HG02642 (cell line): ENCODE measurements at regions not wholly inside any gene's neighbourhood (a gene's known extent, or its start where the extent isn't known, plus 50 kb on each side); places are given as distances from the start of the nearest gene placed in this dataset.
"Not testable (repeated sequence)": the region's sequence is repeated elsewhere in the genome, so short reads cannot be mapped to it uniquely, and the experiment has no call there.

Source experiments
- ATAC-seq: cut with Tn5 transposase; IDR thresholded peaks from one replicate; pipeline ENCODE4 v1.9.1; 2021; ENCODE audit warnings: mild to moderate bottlenecking; ENCODE audit not compliant: unreplicated experiment, poor library complexity

- ATAC-seq = no peak
Observed at GRCh38 chr10:23493711-23494110, 54.8 kb downstream of the OTUD1 start.

DNA sequence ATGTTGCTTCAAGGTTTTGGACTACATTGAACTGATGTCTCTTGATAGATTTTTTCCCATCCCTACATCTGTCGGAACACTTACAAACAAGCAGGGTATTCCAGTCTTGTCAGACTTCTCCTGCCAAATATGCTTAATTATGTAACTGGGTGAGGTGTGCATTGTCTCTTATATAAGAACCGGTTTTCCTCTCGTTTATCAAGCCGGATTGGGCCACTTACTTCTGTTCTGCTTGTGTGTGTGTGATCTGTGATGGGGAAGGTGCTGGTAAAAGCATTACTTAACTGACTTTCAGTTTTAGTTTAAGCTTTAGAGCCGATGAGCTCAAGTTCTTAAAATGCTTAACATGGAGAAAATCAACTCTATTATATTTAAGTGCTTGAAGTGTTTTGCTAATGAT lies 57.9 kb downstream of the OTUD1 start:
- ATAC-seq = no peak

DNA sequence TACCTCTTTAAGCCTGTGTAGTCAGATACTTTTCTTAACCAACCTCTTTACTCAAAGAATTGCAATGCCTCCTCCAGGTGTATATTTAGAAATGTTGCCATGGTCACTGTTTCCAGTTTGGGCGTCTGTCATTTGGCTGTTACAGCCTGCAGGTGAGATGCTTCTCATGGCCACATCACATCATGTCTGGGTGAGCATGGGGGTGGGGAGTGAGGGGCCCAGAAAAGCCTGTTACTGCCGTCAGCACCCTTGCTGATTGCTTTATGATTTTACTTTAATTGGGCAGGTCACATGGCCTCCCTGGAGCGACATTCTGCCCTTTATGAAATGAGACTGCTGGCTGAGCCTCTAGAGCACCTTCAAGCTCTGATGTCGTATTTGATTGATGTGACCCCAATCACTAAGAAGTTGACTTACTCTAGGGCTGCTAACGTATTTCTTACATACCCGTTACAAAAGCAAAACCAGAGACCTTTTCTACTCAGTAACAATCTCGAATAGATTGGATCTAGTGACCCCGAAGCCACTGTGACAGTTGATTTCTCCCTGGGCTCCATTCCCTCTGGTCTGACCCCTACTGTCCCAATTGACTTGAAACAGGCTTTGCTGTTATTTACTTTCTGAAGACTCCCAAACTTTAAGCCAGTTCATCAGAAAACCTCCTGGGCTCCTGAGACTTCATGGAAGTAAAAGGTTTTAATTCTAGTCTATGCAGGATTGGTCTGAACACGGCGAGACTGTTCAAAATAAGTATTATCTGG lies 60.7 kb downstream of the OTUD1 start:
- no peak for ATAC-seq

- ATAC-seq = no peak
Observed at GRCh38 chr10:23505797-23506465, 67.1 kb downstream of the OTUD1 start.

DNA sequence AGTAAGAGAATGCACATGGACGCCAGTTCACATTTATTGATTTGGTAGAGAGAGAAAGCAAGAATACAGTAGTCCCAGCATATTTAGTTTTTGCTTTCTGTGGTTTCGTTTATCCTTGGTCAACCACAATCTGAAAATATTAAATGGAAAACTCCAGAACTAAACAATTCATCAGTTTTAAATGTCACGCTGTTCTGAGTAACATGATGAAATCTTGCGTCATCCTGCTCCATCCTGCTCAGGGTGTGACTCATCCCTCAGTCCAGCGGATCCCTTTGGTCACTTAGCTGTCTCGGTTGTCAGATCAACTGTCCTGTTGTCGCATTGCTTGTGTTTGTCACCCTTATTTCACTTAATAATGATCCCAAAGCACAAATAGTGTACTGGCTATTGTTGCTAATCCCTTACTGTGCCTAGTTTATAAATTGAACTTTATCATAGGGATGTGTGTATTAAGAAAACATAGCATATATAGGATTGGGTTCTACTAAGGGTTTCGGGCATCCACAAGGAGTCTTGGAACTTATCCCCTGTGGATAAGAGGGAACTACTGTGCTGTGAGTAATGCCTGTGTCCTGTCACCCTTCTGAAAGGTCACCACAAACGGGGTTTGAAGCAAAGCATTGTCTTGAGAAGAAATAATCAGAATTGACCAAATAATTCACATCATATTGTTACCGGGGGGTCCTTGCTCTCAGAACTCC lies 73.6 kb downstream of the OTUD1 start:
- no peak for ATAC-seq

DNA sequence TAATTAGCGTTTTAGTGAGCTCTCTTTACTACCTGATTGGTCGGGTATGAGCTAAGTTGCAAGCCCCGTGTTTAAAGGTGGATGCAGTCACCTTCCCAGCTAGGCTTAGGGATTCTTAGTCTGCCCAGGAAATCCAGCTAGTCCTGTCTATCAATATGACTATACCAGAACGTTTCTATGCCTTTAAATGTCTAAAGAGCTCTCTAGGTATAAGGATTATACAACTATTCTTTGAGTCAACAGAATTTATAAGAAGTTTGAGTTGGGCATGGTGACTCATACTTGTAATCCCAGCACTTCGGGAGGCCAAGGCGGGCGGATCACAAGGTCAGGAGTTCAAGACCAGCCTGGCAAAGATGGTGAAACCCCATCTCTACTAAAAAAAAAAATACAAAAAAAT lies 74.7 kb downstream of the OTUD1 start:
- ATAC-seq = not testable (repeated sequence)

GRCh38 chr10:23514321-23514720 lies 75.4 kb downstream of the OTUD1 start:
- no peak for ATAC-seq

- no peak for ATAC-seq
Observed at GRCh38 chr10:23516530-23516929, 77.7 kb downstream of the OTUD1 start.

DNA sequence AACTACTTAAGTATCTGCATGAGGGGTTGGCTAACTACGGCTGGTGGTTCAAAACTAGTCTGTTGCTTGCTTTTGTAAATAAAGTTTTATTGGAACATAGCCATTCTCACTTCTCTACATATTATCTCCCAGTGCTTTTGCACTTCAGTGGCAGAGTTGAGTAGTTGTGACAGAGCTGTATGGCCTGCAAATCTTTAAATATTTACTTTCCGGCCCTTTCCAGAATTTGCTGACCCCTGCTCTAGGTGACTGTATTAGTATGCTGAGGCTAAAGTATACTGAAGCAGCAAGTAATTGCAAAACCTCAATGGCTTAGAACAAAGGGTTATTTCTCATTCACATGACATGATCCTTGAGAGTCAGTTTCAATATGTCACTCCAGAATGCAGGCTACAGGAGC lies 78.3 kb downstream of the OTUD1 start:
- ATAC-seq = no peak

DNA sequence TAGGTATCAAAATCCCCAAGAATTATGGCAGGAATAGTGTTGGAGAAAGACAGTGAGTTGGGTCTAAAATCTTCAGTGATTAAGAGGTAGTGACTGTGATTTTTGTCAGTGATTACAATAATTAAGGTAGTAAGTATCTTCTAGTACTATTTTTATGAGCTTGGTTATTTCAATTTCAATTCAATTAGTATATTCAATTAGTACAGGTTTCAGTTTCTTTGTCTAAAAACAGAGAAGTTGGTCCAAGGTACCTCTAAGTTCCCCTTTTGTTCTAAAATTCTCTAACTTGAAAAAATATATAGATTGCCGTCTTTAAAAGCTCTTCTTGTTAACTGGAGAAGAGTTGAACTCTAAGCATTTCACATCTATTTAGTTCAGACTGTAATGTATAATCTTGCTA lies 82.9 kb downstream of the OTUD1 start:
- ATAC-seq = no peak

DNA sequence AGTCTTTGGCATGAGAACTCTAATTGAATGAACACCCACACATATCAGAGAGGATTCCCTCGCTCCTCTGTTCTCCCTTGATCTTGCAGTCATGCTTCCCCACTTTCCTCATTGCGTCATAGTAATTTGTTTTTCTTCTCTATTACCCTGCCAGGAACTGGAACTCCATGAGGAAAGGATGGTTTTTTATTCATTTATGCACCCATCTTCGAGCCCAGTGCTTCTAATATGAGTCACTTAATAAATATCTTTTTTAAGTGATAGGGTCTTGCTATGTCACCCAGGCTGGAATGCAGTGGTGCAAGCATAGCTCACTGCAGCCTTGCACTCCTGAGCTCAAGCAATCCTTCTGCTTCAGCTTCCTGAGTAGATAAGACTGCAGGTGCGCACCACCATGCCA lies 83.5 kb downstream of the OTUD1 start:
- ATAC-seq = no peak

DNA sequence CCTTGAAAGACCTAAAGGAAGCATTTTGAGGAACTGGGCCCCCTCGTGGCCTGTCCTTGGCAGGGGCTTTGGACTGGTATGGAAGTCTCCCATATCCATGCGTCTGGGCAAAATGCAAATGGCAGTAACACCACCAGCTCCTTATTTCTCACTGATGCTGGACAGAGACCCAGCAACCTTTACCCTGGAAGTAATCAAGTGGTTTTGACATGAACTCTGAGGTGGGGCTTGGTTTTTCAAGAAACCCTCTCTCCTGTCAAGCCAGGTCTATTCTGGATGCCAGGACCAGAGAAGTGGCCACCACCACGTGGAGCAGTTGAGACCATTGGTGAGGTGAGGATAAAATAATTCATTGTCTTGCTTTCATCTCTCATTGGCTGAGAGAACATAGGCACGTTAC lies 84.4 kb downstream of the OTUD1 start:
- ATAC-seq = no peak

DNA sequence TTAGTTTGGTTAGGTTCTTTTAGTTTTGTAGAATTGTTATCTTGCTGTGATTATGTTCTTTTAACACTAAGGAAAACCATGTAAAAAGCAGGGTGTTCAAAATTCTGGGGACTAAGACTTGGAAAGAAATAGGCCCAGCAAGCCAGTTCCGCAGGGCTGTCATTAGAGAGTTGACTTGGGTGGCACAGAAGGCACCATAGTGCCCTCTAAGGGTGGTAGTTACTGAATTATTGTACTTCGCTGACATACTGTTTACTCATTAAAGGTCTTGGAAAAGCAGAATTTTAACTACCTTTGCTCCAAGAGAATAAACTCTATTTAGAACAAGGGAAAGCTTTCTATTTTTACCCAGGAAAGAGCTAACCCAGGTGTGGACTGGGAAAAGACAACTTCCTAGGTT lies 86.5 kb downstream of the OTUD1 start:
- no peak for ATAC-seq

DNA sequence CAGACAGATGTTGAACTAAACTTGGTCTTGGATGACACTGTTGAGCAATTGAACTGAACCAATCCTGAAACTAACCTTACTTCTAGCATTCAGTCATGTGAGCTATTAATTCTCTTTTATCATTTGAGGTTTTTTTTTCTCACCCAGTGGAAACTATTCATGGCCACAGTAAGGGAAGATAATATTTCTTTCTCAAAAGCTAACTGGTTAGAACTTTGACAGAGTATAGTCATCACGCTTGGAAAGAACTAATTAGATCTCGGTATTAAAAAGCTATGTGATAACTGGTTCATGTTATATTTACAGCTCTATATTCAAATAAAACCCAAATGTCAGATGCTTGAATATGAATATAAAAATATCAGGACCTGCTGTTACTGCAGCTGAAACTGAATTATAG lies 89.5 kb downstream of the OTUD1 start:
- no peak for ATAC-seq

GRCh38 chr10:23529625-23530024 lies 90.8 kb downstream of the OTUD1 start:
- ATAC-seq = no peak

DNA sequence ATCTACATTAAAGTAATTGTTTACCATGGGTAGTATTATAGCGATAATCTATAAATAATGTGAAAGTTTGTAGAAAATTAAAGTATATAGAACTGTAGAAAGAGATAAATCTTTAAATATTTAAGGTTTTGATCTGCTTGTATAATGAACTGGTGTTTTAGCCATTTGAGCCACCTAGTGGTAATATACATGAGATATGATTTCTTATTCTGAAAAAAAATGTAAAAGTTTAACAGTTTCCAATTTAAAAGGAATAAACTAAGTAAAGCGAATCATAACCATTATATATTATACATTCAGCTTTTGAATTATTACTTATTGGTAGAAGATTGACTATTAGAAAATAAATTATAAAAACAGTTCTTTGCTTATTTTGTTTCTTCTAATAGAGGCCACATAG lies 91.2 kb downstream of the OTUD1 start:
- ATAC-seq = no peak

- ATAC-seq = no peak
Observed at GRCh38 chr10:23533212-23533611, 94.3 kb downstream of the OTUD1 start.

DNA sequence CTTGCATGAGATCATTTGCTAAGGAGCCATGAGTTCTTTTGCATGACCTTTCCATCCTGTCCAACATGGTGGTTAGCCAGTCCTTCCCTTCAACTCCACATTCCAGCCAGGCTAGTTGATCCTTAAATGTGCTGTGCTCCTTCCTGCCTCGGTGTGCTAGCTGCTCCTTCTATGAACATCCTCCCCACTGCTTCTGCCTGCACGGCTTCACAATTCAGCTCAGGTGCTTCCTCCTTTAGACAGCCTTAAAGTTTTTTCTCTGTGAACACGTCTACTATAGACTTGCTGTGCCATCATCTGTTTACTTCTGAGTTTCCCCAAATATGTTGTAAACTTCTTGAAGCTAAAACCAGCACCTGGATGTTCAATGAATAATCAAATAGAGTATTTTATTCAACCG lies 95.5 kb downstream of the OTUD1 start:
- ATAC-seq = no peak

DNA sequence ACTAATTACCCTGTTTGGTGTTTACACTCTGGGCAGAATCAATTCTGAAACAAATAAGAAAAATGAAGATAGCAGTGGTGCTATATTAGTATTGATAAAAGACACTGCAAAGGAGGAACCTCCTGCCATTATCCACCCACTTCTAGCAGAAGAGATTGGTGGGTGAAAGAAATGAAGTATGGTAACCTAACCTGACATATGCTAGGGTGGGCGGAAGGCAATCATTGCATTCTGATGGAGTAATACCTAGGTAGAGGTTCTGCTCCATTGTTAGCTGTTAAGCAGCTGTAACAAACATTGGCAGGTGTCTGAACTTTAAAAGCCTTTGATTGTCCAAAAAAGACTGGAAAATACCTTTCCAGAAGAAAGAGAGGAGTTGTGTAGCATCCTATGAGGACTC lies 95.9 kb downstream of the OTUD1 start:
- ATAC-seq = no peak

GRCh38 chr10:23535381-23535780 lies 96.5 kb downstream of the OTUD1 start:
- ATAC-seq = no peak

GRCh38 chr10:23538968-23539367 lies 100.1 kb downstream of the OTUD1 start:
- no peak for ATAC-seq
